GM12878 (cell line): ENCODE measurements at regions not wholly inside any gene's neighbourhood (a gene's known extent, or its start where the extent isn't known, plus 50 kb on each side); places are given as distances from the start of the nearest gene placed in this dataset.

Experiments used
- ATAC-seq: fragments of 200-7000 bp; cut with Tn5 transposase; 3 replicates; pipeline ENCODE4 v1.9.1; 2020; ENCODE audit warnings: mild to moderate bottlenecking, moderate library complexity
- BruUV-seq: library from RNA; stranded (reverse); fragments of 400-500 nt; replicated peaks from 2 replicates; lab custom pipeline; 2021; lab: Mats Ljungman, UMichigan
- CTCF ChIA-PET: fragments of 300-600 bp; sonication (Branson Sonifier 250); formaldehyde crosslinking; extraction: SDS; loops from one replicate; lab custom pipeline; 2021; ENCODE audit warnings: inconsistent platforms; lab: Yijun Ruan, JAX
- POLR2A ChIA-PET: fragments of 350-600 bp; formaldehyde crosslinking; extraction: SDS; loops from one replicate; lab custom pipeline; 2021; ENCODE audit warnings: inconsistent platforms; lab: Charles Lee
- RAD21 ChIA-PET: fragments of 300-600 bp; sonication (Branson Sonifier 250); formaldehyde crosslinking; loops from one replicate; lab custom pipeline; 2023; ENCODE audit warnings: antibody characterized with exemption; ENCODE audit not compliant: unreplicated experiment; lab: Charles Lee
- SMC1A ChIA-PET: fragments of 300-600 bp; sonication (Branson Sonifier 250); formaldehyde crosslinking; loops from one replicate; lab custom pipeline; 2023; ENCODE audit not compliant: unreplicated experiment, uncharacterized antibody; lab: Charles Lee
- DNase-seq: peaks from one replicate; pipeline ENCODE4 v3.0.0-alpha.2; 2011; ENCODE audit warnings: low read depth, low spot score
- FAIRE-seq: peaks from 3 replicates; lab custom pipeline; 2011; peaks lifted over from hg19 to GRCh38; lab: Jason Lieb, UNC
- H2AFZ ChIP-seq: 2 replicates; pipeline ENCODE4 v1.6.0; 2011; ENCODE audit warnings: low read depth, low read length, control low read depth; ENCODE audit not compliant: control insufficient read depth
- H3K27ac ChIP-seq: 2 replicates; pipeline ENCODE4 v1.5.1; 2011; ENCODE audit warnings: control low read depth; ENCODE audit not compliant: control insufficient read depth, insufficient read depth
- H3K27me3 ChIP-seq, 2 experiments: replicated peaks in 1 of 2; 2 replicates each; pipeline versions ENCODE4 v1.6.0 to v1.6.1; 2011; ENCODE audit warnings: low read length in 1 of 2; ENCODE audit not compliant: control insufficient read depth in 2 of 2, insufficient read depth in 2 of 2
- H3K36me3 ChIP-seq, 2 experiments: 2 replicates each; pipeline ENCODE4 v1.5.1; 2011; ENCODE audit warnings: low read length in 1 of 2; ENCODE audit not compliant: control insufficient read depth in 2 of 2, insufficient read depth in 2 of 2
- H3K4me1 ChIP-seq: 2 replicates; pipeline ENCODE4 v1.6.1; 2011; ENCODE audit warnings: mild to moderate bottlenecking, low read length, moderate library complexity, mixed read lengths; ENCODE audit not compliant: control insufficient read depth, insufficient read depth
- H3K4me2 ChIP-seq: 2 replicates; pipeline ENCODE4 v1.6.0; 2011; ENCODE audit warnings: control low read depth; ENCODE audit not compliant: control insufficient read depth, insufficient read depth
- H3K4me3 ChIP-seq: fragments of 200-600 bp; sonication (generic); 2 replicates; pipeline ENCODE4 v1.5.1; 2016
- H3K79me2 ChIP-seq: 2 replicates; pipeline ENCODE4 v1.6.0; 2011; ENCODE audit warnings: low read length; ENCODE audit not compliant: control insufficient read depth, insufficient read depth
- H3K9ac ChIP-seq: 2 replicates; pipeline ENCODE4 v1.8.0; 2011; ENCODE audit warnings: low read length, control low read depth, mixed read lengths; ENCODE audit not compliant: control insufficient read depth, insufficient read depth
- H3K9me3 ChIP-seq: replicated peaks from 3 replicates; pipeline ENCODE4 v1.5.1; 2011; ENCODE audit warnings: mild to moderate bottlenecking, low read length; ENCODE audit not compliant: control insufficient read depth, insufficient read depth
- H4K20me1 ChIP-seq: 2 replicates; pipeline ENCODE4 v1.6.0; 2011; ENCODE audit not compliant: control insufficient read depth, insufficient read depth
- BCLAF1 ChIP-seq: fragments of 450-650 bp; IDR thresholded peaks from 2 replicates; pipeline ENCODE4 v1.6.1; 2017; ENCODE audit warnings: antibody characterized with exemption, mild to moderate bottlenecking, moderate library complexity
- CEBPB ChIP-seq, 2 experiments: fragments of 150-350 bp in 1 of 2; IDR thresholded peaks; 2 replicates each; pipeline ENCODE4 v1.6.1; 2012 to 2014; ENCODE audit warnings: low read depth in 2 of 2, low read length in 2 of 2, borderline replicate concordance in 1 of 2, inconsistent platforms in 1 of 2
- E4F1 ChIP-seq: fragments of 450-650 bp; IDR thresholded peaks from 2 replicates; pipeline ENCODE4 v1.6.1; 2018; ENCODE audit warnings: borderline replicate concordance, mild to moderate bottlenecking; ENCODE audit not compliant: partially characterized antibody
- EED ChIP-seq: sonication (generic); IDR thresholded peaks from 2 replicates; pipeline ENCODE4 v1.6.1; 2016; ENCODE audit warnings: antibody characterized with exemption, low read depth
- EZH2 ChIP-seq: IDR thresholded peaks from 2 replicates; pipeline ENCODE4 v1.6.1; 2012; ENCODE audit warnings: low read depth, mild to moderate bottlenecking, control low read depth, inconsistent platforms, low read length, borderline replicate concordance; ENCODE audit not compliant: control insufficient read depth
- HCFC1 ChIP-seq: fragments of 150-350 bp; IDR thresholded peaks from 2 replicates; pipeline ENCODE4 v1.6.1; 2014; ENCODE audit warnings: low read length
- MEF2A ChIP-seq: IDR thresholded peaks from 2 replicates; pipeline ENCODE4 v1.6.1; 2011; ENCODE audit warnings: low read depth, mild to moderate bottlenecking, low read length, moderate library complexity; ENCODE audit not compliant: insufficient read depth
- MYB ChIP-seq: fragments of 150-350 bp; IDR thresholded peaks from 2 replicates; pipeline ENCODE4 v1.6.1; 2014; ENCODE audit warnings: mild to moderate bottlenecking, low read depth, low read length, borderline replicate concordance
- POLR2A ChIP-seq: IDR thresholded peaks from 2 replicates; pipeline ENCODE4 v1.6.1; 2011; ENCODE audit warnings: low read depth, mild to moderate bottlenecking, low read length
- RCOR1 ChIP-seq: conservative IDR thresholded peaks from 2 replicates; pipeline ENCODE4 v1.6.1; 2012; ENCODE audit warnings: low read depth, low read length, improper control_type of control experiment
- RFX5 ChIP-seq: IDR thresholded peaks from 2 replicates; pipeline ENCODE4 v1.6.1; 2011; ENCODE audit warnings: low read depth, low read length, improper control_type of control experiment
- ZBTB40 ChIP-seq: fragments of 450-650 bp; IDR thresholded peaks from 2 replicates; pipeline ENCODE4 v1.6.1; 2016; ENCODE audit warnings: mild to moderate bottlenecking, moderate library complexity, borderline replicate concordance
- WGBS: methylation state at CpG from one replicate; pipeline ENCODE4 v1.1.6; 2016; ENCODE audit warnings: low lambda C conversion rate; ENCODE audit not compliant: insufficient replicate concordance, insufficient coverage; ENCODE audit errors: missing lambda C conversion rate; 5-methylcytosine and 5-hydroxymethylcytosine counted together
- in situ Hi-C: fragments of 300-500 bp; cut with MboI; formaldehyde crosslinking; loops from 9 replicates; pipeline ENCODE4 v1.14.3; 2018; ENCODE audit warnings: mixed read lengths
- intact Hi-C: fragments of 100-400 bp; cut with micrococcal nuclease; formaldehyde crosslinking; loops from one replicate; pipeline ENCODE4 v1.14.2; 2022; ENCODE audit not compliant: unreplicated experiment

- TF ChIP-seq RFX5 = no peak
- no peak for TF ChIP-seq ZBTB40
- TF ChIP-seq RCOR1 = no peak
- TF ChIP-seq, all 136 proteins: peak for 0
Measured at GRCh38 chr7:156038345-156038744, 226.1 kb upstream of the SHH start (continued).

GRCh38 chr7:156036153-156036552 lies 223.9 kb upstream of the SHH start:
- ATAC-seq (no peak), DNase-seq (no peak), FAIRE-seq (no peak)
- H3K79me2 ChIP-seq = no peaks in the 10 kb centered on the region
- ChIA-PET POLR2A (no interaction called here), SMC1A (no interaction called here), CTCF (no interaction called here), RAD21 (no interaction called here)
- no peak overlapping the region for H3K27ac ChIP-seq
- no peak overlapping the region for H3K4me3 ChIP-seq
- BruUV-seq = no TSS peak
- H3K36me3 ChIP-seq = no peaks in the 10 kb centered on the region
- 2% methylated on average over 3 of the region's 3 CpGs for WGBS
- H4K20me1 ChIP-seq = no peaks in the 10 kb centered on the region
- H2AFZ ChIP-seq = no peak overlapping the region
- no peak overlapping the region for H3K4me2 ChIP-seq
- in situ Hi-C loops (no loop called here), intact Hi-C loops (no loop called here)
- H3K4me1 ChIP-seq = no peaks in the 10 kb centered on the region
- no peak overlapping the region for H3K9ac ChIP-seq
- no peaks in the 10 kb centered on the region; a peak in 1 of 4 replicates for H3K27me3 ChIP-seq
- peaks cover 2% of the 10 kb centered on the region; the same call in 2 of the 3 replicates for H3K9me3 ChIP-seq
- TF ChIP-seq BCLAF1 = no peak
- TF ChIP-seq HCFC1 = no peak
- TF ChIP-seq CEBPB (IDR thresholded peaks at IDR 0.05; ENCODE audit: borderline replicate concordance in 1 of 2, low read depth in 2 of 2, low read length in 2 of 2) = no peak
- no peak for TF ChIP-seq EZH2
- no peak for TF ChIP-seq MYB
- TF ChIP-seq EED = no peak
- TF ChIP-seq MEF2A = no peak
- TF ChIP-seq E4F1 = no peak
- no peak for TF ChIP-seq POLR2A
